ENCODE measurements at regions not wholly inside any gene's neighbourhood (a gene's known extent, or its start where the extent isn't known, plus 50 kb on each side); places are given as distances from the start of the nearest gene placed in this dataset.

DNA sequence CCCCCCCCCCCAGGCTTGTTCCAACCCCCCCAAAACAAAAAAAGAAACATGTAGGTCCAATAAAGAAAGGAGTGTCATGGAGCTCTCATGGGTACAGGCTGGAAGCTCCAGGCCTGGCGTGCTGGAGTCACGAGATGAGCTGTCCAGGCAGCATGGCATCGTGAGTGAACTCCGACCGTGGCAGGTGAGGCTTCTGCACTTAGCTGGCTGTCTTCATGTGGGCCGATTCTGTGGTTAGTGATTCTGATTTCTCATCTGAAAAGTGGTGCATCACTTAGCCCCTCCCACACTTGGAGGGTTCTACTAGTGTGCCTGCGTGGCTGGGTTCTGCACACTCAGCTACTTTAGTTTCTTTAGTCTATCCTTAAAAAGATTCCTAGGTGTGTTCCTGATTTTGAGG is 126.4 kb upstream of the MGAT5 start:
- TF ChIP-seq, protein P1, sequence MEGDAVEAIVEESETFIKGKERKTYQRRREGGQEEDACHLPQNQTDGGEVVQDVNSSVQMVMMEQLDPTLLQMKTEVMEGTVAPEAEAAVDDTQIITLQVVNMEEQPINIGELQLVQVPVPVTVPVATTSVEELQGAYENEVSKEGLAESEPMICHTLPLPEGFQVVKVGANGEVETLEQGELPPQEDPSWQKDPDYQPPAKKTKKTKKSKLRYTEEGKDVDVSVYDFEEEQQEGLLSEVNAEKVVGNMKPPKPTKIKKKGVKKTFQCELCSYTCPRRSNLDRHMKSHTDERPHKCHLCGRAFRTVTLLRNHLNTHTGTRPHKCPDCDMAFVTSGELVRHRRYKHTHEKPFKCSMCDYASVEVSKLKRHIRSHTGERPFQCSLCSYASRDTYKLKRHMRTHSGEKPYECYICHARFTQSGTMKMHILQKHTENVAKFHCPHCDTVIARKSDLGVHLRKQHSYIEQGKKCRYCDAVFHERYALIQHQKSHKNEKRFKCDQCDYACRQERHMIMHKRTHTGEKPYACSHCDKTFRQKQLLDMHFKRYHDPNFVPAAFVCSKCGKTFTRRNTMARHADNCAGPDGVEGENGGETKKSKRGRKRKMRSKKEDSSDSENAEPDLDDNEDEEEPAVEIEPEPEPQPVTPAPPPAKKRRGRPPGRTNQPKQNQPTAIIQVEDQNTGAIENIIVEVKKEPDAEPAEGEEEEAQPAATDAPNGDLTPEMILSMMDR (IDR thresholded peaks at IDR 0.05) = no peak
- no peak for TF ChIP-seq EZH2 (IDR thresholded peaks at IDR 0.05; ENCODE audit: borderline replicate concordance, insufficient read depth, low read depth, low read length, poor library complexity, severe bottlenecking)
